Mammary epithelial cell (primary cell): ENCODE measurements at regions not wholly inside any gene's neighbourhood (a gene's known extent, or its start where the extent isn't known, plus 50 kb on each side); places are given as distances from the start of the nearest gene placed in this dataset.

Source experiments
- CTCF ChIP-seq, 2 donors: IDR thresholded peaks in 1 of 2; conservative IDR thresholded peaks in 1 of 2; 2 replicates each; pipeline ENCODE4 v1.5.1; 2011 to 2012; ENCODE audit warnings: inconsistent platforms in 2 of 2, low read length in 2 of 2, mild to moderate bottlenecking in 2 of 2, control low read depth in 1 of 2, low read depth in 1 of 2; ENCODE audit not compliant: insufficient read depth in 1 of 2; ENCODE audit errors: extremely low read depth in 1 of 2
- EZH2 ChIP-seq: IDR thresholded peaks from 2 replicates; pipeline ENCODE4 v1.6.1; 2012; ENCODE audit warnings: low read length, inconsistent platforms, borderline replicate concordance

GRCh38 chr11:122241566-122241965 lies 125.6 kb upstream of the BLID start:
- TF ChIP-seq CTCF (conservative IDR thresholded peaks at IDR 0.05 in 1 of 2, IDR thresholded peaks at IDR 0.05 in 1 of 2; ENCODE audit: extremely low read depth in 1 of 2, insufficient read depth in 1 of 2, low read depth in 1 of 2, low read length in 2 of 2) (no peak), EZH2 (no peak)
